K562 (cell line): ENCODE measurements at regions not wholly inside any gene's neighbourhood (a gene's known extent, or its start where the extent isn't known, plus 50 kb on each side); places are given as distances from the start of the nearest gene placed in this dataset.

ENCODE experiments used
- ATAC-seq: fragments of 200-7000 bp; cut with Tn5 transposase; 3 replicates; pipeline ENCODE4 v1.9.1; 2020; ENCODE audit warnings: moderate library complexity
- BruUV-seq: library from RNA; stranded (reverse); fragments of 400-500 nt; replicated peaks from 2 replicates; lab custom pipeline; 2021; lab: Mats Ljungman, UMichigan
- CTCF ChIA-PET: fragments of 300-600 bp; formaldehyde crosslinking; extraction: SDS; loops from one replicate; lab custom pipeline; 2021; ENCODE audit warnings: low intra/inter-chr PET ratio; lab: Yijun Ruan, JAX
- POLR2A ChIA-PET: fragments of 300-600, 350-650 bp; sonication (Branson Sonifier 250); formaldehyde crosslinking; extraction: SDS; loops from one replicate; lab custom pipeline; 2021; ENCODE audit warnings: antibody characterized with exemption, inconsistent platforms; lab: Yijun Ruan, JAX
- DNase-seq, 4 experiments: peaks; one replicate each; pipeline versions ENCODE4 v3.0.0 to v3.0.0-alpha.2; 2011 to 2018; ENCODE audit warnings: low spot score in 3 of 4, mixed read lengths in 3 of 4; ENCODE audit errors: extremely low read depth in 1 of 4
- FAIRE-seq: peaks from 2 replicates; lab custom pipeline; 2011; peaks lifted over from hg19 to GRCh38; lab: Jason Lieb, UNC
- H2AFZ ChIP-seq: 2 replicates; pipeline ENCODE4 v1.6.0; 2011; ENCODE audit warnings: low read depth, low read length, control low read depth, inconsistent platforms
- H3K27ac ChIP-seq: fragments of 200-600 bp; 3 replicates; pipeline ENCODE4 v1.8.0; 2011; ENCODE audit warnings: low read depth, mild to moderate bottlenecking, control low read depth, inconsistent platforms, low read length, moderate library complexity, mixed read lengths; ENCODE audit errors: extremely low read depth
- H3K27me3 ChIP-seq, 2 experiments: fragments of 300-600 bp in 1 of 2; 2 replicates in 1 of 2; 3 replicates in 1 of 2; pipeline versions ENCODE4 v1.6.0 to v1.8.0; 2011; ENCODE audit warnings: inconsistent platforms in 2 of 2, low read length in 2 of 2, mild to moderate bottlenecking in 1 of 2, mixed read lengths in 1 of 2, moderate library complexity in 1 of 2; ENCODE audit not compliant: control insufficient read depth in 2 of 2, insufficient read depth in 2 of 2
- H3K36me3 ChIP-seq: fragments of 300-600 bp; 3 replicates; pipeline ENCODE4 v1.8.0; 2011; ENCODE audit warnings: mild to moderate bottlenecking, low read length, inconsistent platforms; ENCODE audit not compliant: control insufficient read depth, insufficient read depth
- H3K4me1 ChIP-seq, 2 experiments: fragments of 200-600 bp in 1 of 2; replicated peaks in 1 of 2; 2 replicates in 1 of 2; 3 replicates in 1 of 2; pipeline versions ENCODE4 v1.5.1 to v1.8.0; 2011; ENCODE audit warnings: inconsistent platforms in 2 of 2, low read length in 2 of 2, mild to moderate bottlenecking in 1 of 2, mixed read lengths in 1 of 2, moderate library complexity in 1 of 2; ENCODE audit not compliant: control insufficient read depth in 2 of 2, insufficient read depth in 2 of 2
- H3K4me2 ChIP-seq: 2 replicates; pipeline ENCODE4 v1.6.1; 2011; ENCODE audit warnings: low read length, control low read depth, inconsistent platforms, mixed read lengths; ENCODE audit not compliant: insufficient read depth
- H3K4me3 ChIP-seq: fragments of 200-600 bp; sonication (generic), shearing (Covaris generic); 2 replicates; pipeline ENCODE4 v1.5.1; 2016; ENCODE audit warnings: control low read depth, inconsistent platforms
- H3K79me2 ChIP-seq: fragments of 200-600 bp; 3 replicates; pipeline ENCODE4 v1.8.0; 2011; ENCODE audit warnings: low read length, inconsistent platforms; ENCODE audit not compliant: control insufficient read depth, insufficient read depth
- H3K9ac ChIP-seq, 2 experiments: 2 replicates each; pipeline versions ENCODE4 v1.6.0 to v1.6.1; 2011; ENCODE audit warnings: low read depth in 2 of 2, low read length in 2 of 2, control low read depth in 1 of 2, inconsistent platforms in 1 of 2, mild to moderate bottlenecking in 1 of 2, mixed read lengths in 1 of 2; ENCODE audit not compliant: insufficient read depth in 1 of 2
- H3K9me1 ChIP-seq: one replicate; pipeline ENCODE4 v1.6.0; 2011; ENCODE audit warnings: inconsistent platforms, mild to moderate bottlenecking, low read length, moderate library complexity; ENCODE audit not compliant: control insufficient read depth, insufficient read depth
- H3K9me3 ChIP-seq: replicated peaks from 2 replicates; pipeline ENCODE4 v1.5.1; 2011; ENCODE audit warnings: low read depth, low read length, inconsistent platforms; ENCODE audit not compliant: control insufficient read depth, insufficient read depth
- H4K20me1 ChIP-seq: replicated peaks from 2 replicates; pipeline ENCODE4 v1.6.1; 2011; ENCODE audit warnings: low read length, inconsistent platforms, mixed read lengths; ENCODE audit not compliant: control insufficient read depth, insufficient read depth
- CC2D1A ChIP-seq: fragments of 450-650 bp; IDR thresholded peaks from 2 replicates; pipeline ENCODE4 v1.6.1; 2017; ENCODE audit warnings: mild to moderate bottlenecking
- EP300 ChIP-seq: IDR thresholded peaks from 2 replicates; pipeline ENCODE4 v1.6.1; 2012; ENCODE audit warnings: low read length, improper control_type of control experiment
- GTF2F1 ChIP-seq: IDR thresholded peaks from 2 replicates; pipeline ENCODE4 v1.6.1; 2011; ENCODE audit warnings: low read depth, low read length, improper control_type of control experiment
- NFIC ChIP-seq: fragments of 450-650 bp; IDR thresholded peaks from 2 replicates; pipeline ENCODE4 v1.6.1; 2017; ENCODE audit warnings: mild to moderate bottlenecking, inconsistent platforms
- PHB ChIP-seq: fragments of 250-450 bp; sonication (Bioruptor Pico); IDR thresholded peaks from 2 replicates; pipeline ENCODE4 v1.5.0; 2021
- PURB ChIP-seq: sonication (generic); formaldehyde crosslinking; IDR thresholded peaks from 2 replicates; pipeline ENCODE4 v1.9.0; 2021; ENCODE audit warnings: low read depth, mild to moderate bottlenecking, missing genetic modification reagents
- THAP7 ChIP-seq: fragments of 250-450 bp; sonication (Bioruptor Pico); IDR thresholded peaks from 2 replicates; pipeline ENCODE4 v1.5.0; 2021
- ZNF740 ChIP-seq, 3 experiments: fragments of 200-800 bp in 1 of 3; sonication (Bioruptor generic) in 1 of 3; sonication (generic) in 1 of 3; formaldehyde crosslinking in 1 of 3; IDR thresholded peaks; 2 replicates each; pipeline versions ENCODE4 v1.6.1 to v1.8.0; 2016 to 2022; ENCODE audit warnings: mild to moderate bottlenecking in 2 of 3, missing compliant biosample characterization in 2 of 3, missing genetic modification characterization in 2 of 3, missing genetic modification reagents in 1 of 3
- WGBS: fragments of 100-300 bp; shearing (Covaris generic); methylation state at CpG from one replicate; pipeline ENCODE4 v1.1.6; 2016; ENCODE audit warnings: low coverage, mixed read lengths; ENCODE audit not compliant: insufficient coverage; ENCODE audit errors: missing lambda C conversion rate; 5-methylcytosine and 5-hydroxymethylcytosine counted together
- in situ Hi-C: fragments of 300-500 bp; cut with MboI; formaldehyde crosslinking; loops from 4 replicates; pipeline ENCODE4 v1.15.0; 2018; ENCODE audit warnings: inconsistent platforms, mixed read lengths
- intact Hi-C: fragments of 100-400 bp; cut with micrococcal nuclease; formaldehyde crosslinking; loops from 2 replicates; pipeline ENCODE4 v1.14.2; 2022
- TF ChIP-seq, protein P1 (sequence below): fragments of 450-650 bp; IDR thresholded peaks from 2 replicates; pipeline ENCODE4 v1.6.1; 2017; ENCODE audit warnings: antibody characterized with exemption
- TF ChIP-seq, protein P2 (sequence below): fragments of 450-650 bp; formaldehyde crosslinking; IDR thresholded peaks from 2 replicates; pipeline ENCODE4 v1.4.0; 2020; ENCODE audit warnings: mild to moderate bottlenecking, moderate library complexity

DNA sequence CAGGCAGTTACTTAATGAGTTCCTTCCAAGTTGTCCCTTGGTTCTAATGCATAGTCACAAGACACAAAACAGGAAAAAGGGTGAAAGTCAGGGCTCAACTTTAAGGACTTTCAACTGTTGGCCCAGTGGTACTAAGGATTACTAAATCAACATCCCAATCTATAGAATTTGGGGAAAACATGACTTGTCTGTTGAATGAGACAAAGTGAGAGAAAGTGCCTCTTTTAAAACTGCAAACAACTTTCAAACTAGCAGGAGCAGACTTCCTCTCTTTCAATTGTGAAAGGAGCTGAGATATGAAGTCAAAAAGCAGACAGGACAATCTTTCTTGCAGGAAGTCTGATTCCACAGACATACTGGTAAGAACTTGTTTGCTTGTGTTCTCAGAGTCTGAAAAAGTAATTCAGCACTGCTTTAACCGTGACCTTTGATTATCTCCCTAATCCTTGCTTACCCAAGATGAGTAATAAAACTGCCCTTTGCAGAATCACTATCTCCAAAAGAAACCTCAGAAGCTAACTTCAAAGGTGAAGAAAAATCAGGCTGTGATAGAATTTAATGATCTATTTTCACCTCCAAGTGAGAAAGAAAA lies 960.7 kb upstream of the RAG2 start:
- no peak for TF ChIP-seq NFIC
- TF ChIP-seq, protein P1, sequence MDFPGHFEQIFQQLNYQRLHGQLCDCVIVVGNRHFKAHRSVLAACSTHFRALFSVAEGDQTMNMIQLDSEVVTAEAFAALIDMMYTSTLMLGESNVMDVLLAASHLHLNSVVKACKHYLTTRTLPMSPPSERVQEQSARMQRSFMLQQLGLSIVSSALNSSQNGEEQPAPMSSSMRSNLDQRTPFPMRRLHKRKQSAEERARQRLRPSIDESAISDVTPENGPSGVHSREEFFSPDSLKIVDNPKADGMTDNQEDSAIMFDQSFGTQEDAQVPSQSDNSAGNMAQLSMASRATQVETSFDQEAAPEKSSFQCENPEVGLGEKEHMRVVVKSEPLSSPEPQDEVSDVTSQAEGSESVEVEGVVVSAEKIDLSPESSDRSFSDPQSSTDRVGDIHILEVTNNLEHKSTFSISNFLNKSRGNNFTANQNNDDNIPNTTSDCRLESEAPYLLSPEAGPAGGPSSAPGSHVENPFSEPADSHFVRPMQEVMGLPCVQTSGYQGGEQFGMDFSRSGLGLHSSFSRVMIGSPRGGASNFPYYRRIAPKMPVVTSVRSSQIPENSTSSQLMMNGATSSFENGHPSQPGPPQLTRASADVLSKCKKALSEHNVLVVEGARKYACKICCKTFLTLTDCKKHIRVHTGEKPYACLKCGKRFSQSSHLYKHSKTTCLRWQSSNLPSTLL, result no peak
- TF ChIP-seq, protein P2, sequence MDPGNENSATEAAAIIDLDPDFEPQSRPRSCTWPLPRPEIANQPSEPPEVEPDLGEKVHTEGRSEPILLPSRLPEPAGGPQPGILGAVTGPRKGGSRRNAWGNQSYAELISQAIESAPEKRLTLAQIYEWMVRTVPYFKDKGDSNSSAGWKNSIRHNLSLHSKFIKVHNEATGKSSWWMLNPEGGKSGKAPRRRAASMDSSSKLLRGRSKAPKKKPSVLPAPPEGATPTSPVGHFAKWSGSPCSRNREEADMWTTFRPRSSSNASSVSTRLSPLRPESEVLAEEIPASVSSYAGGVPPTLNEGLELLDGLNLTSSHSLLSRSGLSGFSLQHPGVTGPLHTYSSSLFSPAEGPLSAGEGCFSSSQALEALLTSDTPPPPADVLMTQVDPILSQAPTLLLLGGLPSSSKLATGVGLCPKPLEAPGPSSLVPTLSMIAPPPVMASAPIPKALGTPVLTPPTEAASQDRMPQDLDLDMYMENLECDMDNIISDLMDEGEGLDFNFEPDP (CRISPR knock-in tag), result no peak
- no peak for TF ChIP-seq ZNF740 (CRISPR knock-in tag; IDR thresholded peaks at IDR 0.05)
- no peak for TF ChIP-seq ZNF740 (tag; IDR thresholded peaks at IDR 0.05)
- TF ChIP-seq PHB (CRISPR knock-in tag), result no peak
- TF ChIP-seq THAP7, result no peak
- no peak for TF ChIP-seq GTF2F1
- TF ChIP-seq CC2D1A, result no peak
- TF ChIP-seq EP300, result no peak
- TF ChIP-seq PURB (CRISPR knock-in tag), result no peak
- ATAC-seq (no peak), FAIRE-seq (no peak), DNase-seq (no peak)
- Histone ChIP-seq H3K9me1 (no peaks in the 10 kb centered on the region), H3K4me1 (no peaks in the 10 kb centered on the region), H3K36me3 (no peaks in the 10 kb centered on the region), H4K20me1 (no peaks in the 10 kb centered on the region), H2AFZ (no peak overlapping the region), H3K4me2 (no peak overlapping the region), H3K79me2 (no peaks in the 10 kb centered on the region), H3K4me3 (no peak overlapping the region), H3K9ac (no peak overlapping the region), H3K27ac (no peak overlapping the region), H3K9me3 (no peaks in the 10 kb centered on the region; the same call in 1 of the 2 replicates), H3K27me3 (no peaks in the 10 kb centered on the region)
- no TSS peak for BruUV-seq
- ChIA-PET POLR2A (no interaction called here), CTCF (no interaction called here)
- intact Hi-C loops (no loop called here), in situ Hi-C loops (no loop called here)
- 0% methylated on average over 1 of the region's 1 CpG for WGBS
